Stimulated activated CD4-positive, alpha-beta T cell treated with anti-CD3 and anti-CD28 coated beads, Interleukin-4, amount 100 ng/mL, for 48 hours (primary cell): ENCODE measurements at regions not wholly inside any gene's neighbourhood (a gene's known extent, or its start where the extent isn't known, plus 50 kb on each side); places are given as distances from the start of the nearest gene placed in this dataset.

Source experiments
- DNase-seq, 2 donors: peaks; one replicate each; pipeline ENCODE4 v3.0.0-alpha.2; 2020; ENCODE audit warnings: low read depth in 2 of 2

- DNase-seq = no peak
Measured at GRCh38 chr17:27241346-27241946, 52.5 kb upstream of the WSB1 start.

GRCh38 chr17:27242951-27243350 is 51.0 kb upstream of the WSB1 start:
- DNase-seq = no peak

DNA sequence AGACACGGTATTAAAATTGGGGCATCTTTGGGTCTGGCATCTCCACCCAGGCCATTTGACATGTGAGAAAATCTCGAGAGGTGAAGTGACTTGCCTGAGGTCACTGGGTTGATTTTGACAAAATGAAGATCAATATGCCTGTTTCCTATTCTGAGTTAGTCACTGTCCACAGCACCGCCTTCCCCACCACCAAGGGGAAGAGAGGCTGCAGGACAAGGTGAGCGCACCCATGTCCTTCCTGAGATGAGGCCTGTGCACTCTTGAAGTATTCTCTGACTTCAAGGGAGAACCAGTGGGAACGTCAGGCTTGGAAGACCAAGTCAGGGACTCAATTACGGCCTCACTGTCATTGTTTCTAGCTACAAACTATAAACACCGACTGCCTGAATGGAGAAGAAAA is 49.9 kb upstream of the WSB1 start:
- DNase-seq = no peak
